T-helper 2 cell treated with Interferon-gamma antibody and Interleukin-4, amounts not matched to agents 5 μg/mL and 100 μg/mL, for 36 hours (primary cell): ENCODE measurements at regions not wholly inside any gene's neighbourhood (a gene's known extent, or its start where the extent isn't known, plus 50 kb on each side); places are given as distances from the start of the nearest gene placed in this dataset.

ENCODE experiments used
- DNase-seq: peaks from one replicate; pipeline ENCODE4 v3.0.0; 2021; ENCODE audit warnings: low spot score
- H3K27ac Mint-ChIP-seq: one replicate; pipeline ENCODE4 v1.8.0; 2021; ENCODE audit warnings: mild to moderate bottlenecking, mixed read lengths
- H3K27me3 Mint-ChIP-seq: one replicate; pipeline ENCODE4 v1.8.0; 2021; ENCODE audit warnings: low read depth, mixed read lengths
- H3K36me3 Mint-ChIP-seq: one replicate; pipeline ENCODE4 v1.8.0; 2021; ENCODE audit warnings: low read depth, mixed read lengths
- H3K4me1 Mint-ChIP-seq: one replicate; pipeline ENCODE4 v1.8.0; 2021; ENCODE audit warnings: low read depth, mixed read lengths
- H3K4me3 Mint-ChIP-seq: one replicate; pipeline ENCODE4 v1.8.0; 2022; ENCODE audit warnings: mild to moderate bottlenecking, moderate library complexity, mixed read lengths
- H3K9me3 Mint-ChIP-seq: one replicate; pipeline ENCODE4 v1.8.0; 2021; ENCODE audit warnings: mixed read lengths

GRCh38 chr7:12066004-12066403 is 145.1 kb upstream of the TMEM106B start:
- Mint-ChIP-seq H3K27me3 (no peaks in the 10 kb centered on the region), H3K4me3 (no peak overlapping the region), H3K4me1 (no peaks in the 10 kb centered on the region), H3K36me3 (no peaks in the 10 kb centered on the region), H3K9me3 (no peaks in the 10 kb centered on the region), H3K27ac (no peak overlapping the region)
- DNase-seq: no peak

GRCh38 chr7:12066521-12066920 is 144.6 kb upstream of the TMEM106B start:
- H3K4me3 Mint-ChIP-seq: no peak overlapping the region
- H3K36me3 Mint-ChIP-seq: no peaks in the 10 kb centered on the region
- no peaks in the 10 kb centered on the region for H3K4me1 Mint-ChIP-seq
- no peak overlapping the region for H3K27ac Mint-ChIP-seq
- H3K27me3 Mint-ChIP-seq: no peaks in the 10 kb centered on the region
- no peak for DNase-seq
- H3K9me3 Mint-ChIP-seq: no peaks in the 10 kb centered on the region

DNA sequence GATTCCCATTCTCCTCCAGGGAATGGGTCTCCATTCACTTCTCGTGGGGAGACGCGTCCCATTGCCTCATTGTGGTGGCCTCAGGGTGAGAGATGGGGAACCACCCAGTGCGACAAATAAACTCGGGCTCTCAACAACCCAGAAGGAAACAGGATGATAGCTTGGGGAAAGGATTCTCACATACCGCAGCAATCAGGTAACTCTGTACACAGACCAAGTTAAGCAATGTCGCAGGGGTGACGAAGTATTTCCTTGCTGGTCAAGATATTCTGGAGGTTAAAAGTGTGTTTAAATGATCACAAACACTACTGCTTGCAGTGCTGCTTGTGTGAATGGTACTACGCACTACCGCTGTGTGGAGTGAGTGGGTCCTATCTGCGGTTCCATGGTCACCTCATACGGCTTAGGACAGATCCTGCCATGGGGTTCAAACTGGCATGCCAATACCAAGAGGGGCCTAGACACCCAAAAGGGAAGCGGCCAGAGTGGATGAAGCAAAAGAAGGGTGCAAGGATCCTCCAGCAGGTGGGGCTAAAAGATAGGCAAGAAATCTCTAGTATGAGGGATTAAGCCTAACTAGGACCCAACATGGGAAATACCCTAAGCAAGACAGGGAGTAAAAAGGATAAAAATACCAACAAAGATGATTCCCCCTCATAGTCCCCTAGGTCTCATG is 143.8 kb upstream of the TMEM106B start:
- no peaks in the 10 kb centered on the region for H3K9me3 Mint-ChIP-seq
- DNase-seq: peak; percentile 19
- no peak overlapping the region for H3K27ac Mint-ChIP-seq
- H3K36me3 Mint-ChIP-seq: no peaks in the 10 kb centered on the region
- H3K27me3 Mint-ChIP-seq: no peaks in the 10 kb centered on the region
- no peak overlapping the region for H3K4me3 Mint-ChIP-seq
- H3K4me1 Mint-ChIP-seq: no peaks in the 10 kb centered on the region

DNA sequence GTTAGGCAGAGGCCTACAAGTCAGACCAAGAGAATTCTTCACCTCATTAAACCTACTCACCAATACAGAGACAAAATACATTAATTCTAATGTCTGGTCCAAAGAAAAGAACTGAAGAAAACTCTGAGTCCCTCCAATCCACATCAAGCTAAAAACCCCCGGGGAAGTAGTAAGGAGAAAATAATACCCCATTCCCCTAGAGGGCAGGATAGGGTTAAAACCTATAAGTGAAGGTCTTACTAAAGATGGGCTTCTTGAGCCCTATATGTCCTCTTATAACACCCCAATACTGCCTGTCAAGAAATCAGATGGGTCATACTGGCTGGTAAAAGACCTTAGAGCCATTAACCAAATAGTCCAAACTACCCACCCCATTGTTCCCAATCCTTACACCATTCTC is 141.3 kb upstream of the TMEM106B start:
- H3K27me3 Mint-ChIP-seq: no peaks in the 10 kb centered on the region
- H3K36me3 Mint-ChIP-seq: no peaks in the 10 kb centered on the region
- no peak overlapping the region for H3K27ac Mint-ChIP-seq
- no peak overlapping the region for H3K4me3 Mint-ChIP-seq
- no peaks in the 10 kb centered on the region for H3K4me1 Mint-ChIP-seq
- H3K9me3 Mint-ChIP-seq: peaks cover 2% of the 10 kb centered on the region
- DNase-seq: no peak

DNA sequence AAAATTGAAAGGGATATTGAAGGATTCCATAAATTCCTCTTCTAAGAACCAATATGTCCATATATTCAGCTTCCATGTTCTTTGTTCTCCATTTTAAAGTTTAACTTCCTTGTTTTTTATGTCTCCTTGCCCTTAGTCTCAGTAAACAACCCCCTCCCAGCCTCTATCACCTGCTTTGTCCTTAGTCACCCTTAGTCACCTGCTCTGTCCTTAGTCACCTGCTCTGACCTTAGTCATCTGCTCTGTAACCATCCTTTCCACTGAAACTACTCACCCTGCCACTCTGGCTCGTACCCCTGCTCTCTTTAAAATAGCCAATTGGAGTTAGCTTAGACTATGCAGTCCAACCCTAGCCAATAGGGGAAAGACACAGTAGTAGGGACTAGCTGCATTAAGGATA is 136.2 kb upstream of the TMEM106B start:
- Mint-ChIP-seq H3K27ac (no peak overlapping the region), H3K27me3 (no peaks in the 10 kb centered on the region), H3K4me1 (no peaks in the 10 kb centered on the region)

DNA sequence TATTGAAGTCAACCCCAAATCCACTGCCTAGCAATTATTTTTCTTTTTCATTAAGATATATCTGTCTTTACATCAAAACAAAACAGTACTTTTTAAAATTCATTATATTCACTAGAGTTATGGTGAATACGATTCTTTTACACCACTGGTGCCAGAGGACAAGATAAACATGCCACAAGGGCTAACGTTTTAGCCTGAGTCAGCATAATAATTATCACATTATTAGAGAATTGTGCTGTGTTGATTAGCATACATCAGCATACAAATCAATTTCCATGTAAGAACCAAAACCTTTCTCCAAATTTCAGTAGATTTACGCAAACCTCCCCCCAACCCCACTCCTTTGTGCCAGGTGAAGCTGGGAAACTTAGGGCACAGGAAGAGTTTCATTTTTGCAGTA is 131.1 kb upstream of the TMEM106B start:
- peaks cover 3% of the 10 kb centered on the region for H3K27me3 Mint-ChIP-seq
- no peak overlapping the region for H3K4me3 Mint-ChIP-seq
- H3K4me1 Mint-ChIP-seq: no peaks in the 10 kb centered on the region
- H3K36me3 Mint-ChIP-seq: no peaks in the 10 kb centered on the region
- DNase-seq: no peak
- peaks cover 15% of the 10 kb centered on the region for H3K9me3 Mint-ChIP-seq
- H3K27ac Mint-ChIP-seq: no peak overlapping the region

More for the DNA sequence above, 136.2 kb upstream of the TMEM106B start:
- no peak overlapping the region for H3K4me3 Mint-ChIP-seq
- H3K36me3 Mint-ChIP-seq: no peaks in the 10 kb centered on the region
- H3K9me3 Mint-ChIP-seq: peaks cover 19% of the 10 kb centered on the region
- DNase-seq: no peak

GRCh38 chr7:12085516-12085915 is 125.6 kb upstream of the TMEM106B start:
- Mint-ChIP-seq H3K27ac (no peak overlapping the region), H3K9me3 (no peaks in the 10 kb centered on the region), H3K4me3 (no peak overlapping the region), H3K36me3 (no peaks in the 10 kb centered on the region), H3K27me3 (peaks cover 5% of the 10 kb centered on the region), H3K4me1 (no peaks in the 10 kb centered on the region)
- DNase-seq: no peak

GRCh38 chr7:12089951-12090756 is 120.9 kb upstream of the TMEM106B start:
- no peak overlapping the region for H3K4me3 Mint-ChIP-seq
- no peaks in the 10 kb centered on the region for H3K9me3 Mint-ChIP-seq
- DNase-seq: no peak
- H3K27ac Mint-ChIP-seq: no peak overlapping the region
- H3K27me3 Mint-ChIP-seq: peaks cover 8% of the 10 kb centered on the region
- H3K4me1 Mint-ChIP-seq: no peaks in the 10 kb centered on the region
- H3K36me3 Mint-ChIP-seq: no peaks in the 10 kb centered on the region

DNA sequence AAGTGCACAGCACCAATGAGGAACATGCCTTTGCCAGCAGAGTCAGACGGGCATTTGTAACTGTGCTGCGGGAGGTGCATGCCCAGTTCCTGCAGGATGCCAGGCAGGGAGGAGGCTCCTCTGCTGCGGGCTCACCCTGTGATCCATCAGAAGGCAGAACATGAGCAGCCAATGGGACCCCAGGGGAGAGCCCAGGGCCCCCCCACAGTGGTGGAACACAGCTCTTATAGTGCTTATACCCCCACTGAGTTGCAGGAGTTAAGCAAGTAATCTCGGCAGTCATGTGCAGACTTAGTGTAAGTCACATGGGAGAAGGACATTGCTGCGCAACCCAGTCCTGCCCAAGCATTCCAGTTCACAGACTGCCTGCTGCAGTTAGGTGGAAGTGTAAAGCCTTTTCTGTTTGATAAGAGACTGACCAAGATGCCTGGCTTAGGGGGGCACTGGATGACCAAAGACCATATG is 120.3 kb upstream of the TMEM106B start:
- peaks cover 5% of the 10 kb centered on the region for H3K27me3 Mint-ChIP-seq
- H3K27ac Mint-ChIP-seq: no peak overlapping the region
- H3K9me3 Mint-ChIP-seq: no peaks in the 10 kb centered on the region
- H3K4me3 Mint-ChIP-seq: no peak overlapping the region
- no peaks in the 10 kb centered on the region for H3K4me1 Mint-ChIP-seq
- no peaks in the 10 kb centered on the region for H3K36me3 Mint-ChIP-seq
- no peak for DNase-seq

DNA sequence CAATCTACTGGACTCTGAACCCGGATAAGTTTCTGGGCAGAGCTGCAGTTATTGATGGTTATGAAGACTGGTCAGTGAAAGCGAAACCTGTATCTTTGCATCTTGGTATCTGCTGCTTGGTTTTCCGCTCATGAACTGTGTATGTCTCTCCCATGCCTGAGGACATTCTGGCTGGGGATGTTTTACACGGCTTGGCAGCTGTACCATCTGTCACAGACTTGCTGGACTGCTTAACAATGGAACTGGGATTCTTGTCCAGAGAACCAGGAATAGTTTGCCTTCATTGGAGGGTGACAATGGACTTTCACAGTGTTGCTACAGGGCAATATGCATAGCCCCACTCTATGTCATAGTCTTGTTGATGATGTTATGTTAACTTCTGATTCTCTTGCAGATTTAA is 119.9 kb upstream of the TMEM106B start:
- Mint-ChIP-seq H3K27me3 (peaks cover 8% of the 10 kb centered on the region), H3K4me3 (no peak overlapping the region), H3K9me3 (no peaks in the 10 kb centered on the region), H3K27ac (no peak overlapping the region), H3K36me3 (no peaks in the 10 kb centered on the region), H3K4me1 (no peaks in the 10 kb centered on the region)
- DNase-seq: no peak

DNA sequence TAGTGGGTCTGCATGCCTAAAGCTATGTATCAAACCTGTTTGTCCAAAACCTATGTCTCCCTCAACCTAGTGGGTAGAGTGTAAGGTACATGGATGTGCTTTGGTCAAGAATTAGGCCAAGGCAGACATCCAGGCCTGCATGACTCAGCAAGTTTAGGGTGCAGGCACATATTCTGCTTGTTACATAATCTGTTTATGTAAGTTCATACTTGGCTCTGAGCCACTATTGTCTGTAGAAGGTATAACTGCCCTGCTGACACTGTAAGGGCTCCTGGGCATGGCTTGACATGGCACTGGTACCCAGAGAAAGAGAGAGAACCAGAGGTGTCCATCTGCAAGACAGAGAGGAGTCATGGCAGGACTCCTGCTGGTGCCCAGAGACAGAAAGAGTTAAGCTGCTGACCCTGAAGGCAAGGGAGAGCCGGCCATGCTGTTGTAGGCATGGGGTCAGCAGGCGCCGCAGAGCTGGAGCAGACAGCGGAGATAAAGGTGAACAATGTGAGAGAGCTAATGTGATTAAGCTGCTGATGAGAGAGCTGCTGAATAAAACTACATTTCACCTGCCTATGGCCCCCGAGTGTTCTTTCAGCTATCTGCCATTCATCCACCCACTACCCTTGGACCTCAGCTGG is 118.5 kb upstream of the TMEM106B start:
- H3K4me1 Mint-ChIP-seq: no peaks in the 10 kb centered on the region
- DNase-seq: no peak
- no peak overlapping the region for H3K4me3 Mint-ChIP-seq
- no peaks in the 10 kb centered on the region for H3K9me3 Mint-ChIP-seq
- H3K27me3 Mint-ChIP-seq: peaks cover 8% of the 10 kb centered on the region
- H3K36me3 Mint-ChIP-seq: no peaks in the 10 kb centered on the region
- H3K27ac Mint-ChIP-seq: no peak overlapping the region

DNA sequence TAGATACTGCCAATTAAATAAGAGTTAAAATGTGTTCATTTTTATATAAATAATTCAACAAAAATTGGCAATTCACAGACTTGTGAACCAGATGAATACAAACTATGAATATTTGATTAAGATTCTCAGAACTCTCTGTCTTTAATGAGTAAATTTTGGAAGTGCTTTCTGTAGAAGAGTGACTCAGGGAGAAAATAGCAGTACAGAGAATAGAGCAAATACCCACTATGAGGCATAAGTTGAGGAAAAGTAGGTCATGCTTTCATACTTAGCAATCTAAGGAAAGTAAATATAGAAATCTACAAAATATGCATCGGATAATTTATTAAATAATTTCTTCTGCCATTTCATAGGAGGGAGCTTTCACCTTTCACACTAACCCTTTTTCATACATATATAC is 117.7 kb upstream of the TMEM106B start:
- Mint-ChIP-seq H3K27me3 (peaks cover 8% of the 10 kb centered on the region), H3K36me3 (no peaks in the 10 kb centered on the region), H3K4me1 (no peaks in the 10 kb centered on the region), H3K9me3 (no peaks in the 10 kb centered on the region), H3K4me3 (no peak overlapping the region), H3K27ac (no peak overlapping the region)
- DNase-seq: no peak

- H3K27ac Mint-ChIP-seq: no peak overlapping the region
- H3K9me3 Mint-ChIP-seq: no peaks in the 10 kb centered on the region
- peaks cover 8% of the 10 kb centered on the region for H3K27me3 Mint-ChIP-seq
- H3K4me3 Mint-ChIP-seq: no peak overlapping the region
- no peak for DNase-seq
- H3K36me3 Mint-ChIP-seq: no peaks in the 10 kb centered on the region
- no peaks in the 10 kb centered on the region for H3K4me1 Mint-ChIP-seq
These were observed 116.7 kb upstream of the TMEM106B start for GRCh38 chr7:12094365-12094921.

GRCh38 chr7:12102126-12102525 is 109.0 kb upstream of the TMEM106B start:
- Mint-ChIP-seq H3K27me3 (peaks cover 15% of the 10 kb centered on the region), H3K4me1 (no peaks in the 10 kb centered on the region), H3K4me3 (no peak overlapping the region), H3K27ac (no peak overlapping the region), H3K36me3 (no peaks in the 10 kb centered on the region), H3K9me3 (no peaks in the 10 kb centered on the region)
- no peak for DNase-seq
